ENCODE measurements at regions not wholly inside any gene's neighbourhood (a gene's known extent, or its start where the extent isn't known, plus 50 kb on each side); places are given as distances from the start of the nearest gene placed in this dataset.

- WGBS, 2 donors: 68 to 69% methylated on average over 7 of the region's 7 CpGs
- Histone ChIP-seq H3K4me3 (no peak overlapping the region), H3K9ac (ENCODE audit: insufficient read depth in 1 of 2, low read length in 2 of 2) (no peak overlapping the region), H3K36me3 (ENCODE audit: control insufficient read depth in 4 of 4, insufficient read depth in 4 of 4, low read length in 4 of 4) (no peaks in the 10 kb centered on the region), H3K9me3 (ENCODE audit: control insufficient read depth in 4 of 4, insufficient read depth in 3 of 4, low read length in 3 of 4) (peaks cover 0 to 19% (median 0%) of the 10 kb centered on the region in 4 donors), H3K27me3 (ENCODE audit: control insufficient read depth in 3 of 3, insufficient read depth in 3 of 3, low read length in 2 of 3) (peaks cover 0 to 28% (median 5%) of the 10 kb centered on the region in 3 donors), H3K27ac (ENCODE audit: low read depth in 1 of 2, low read length in 1 of 2) (no peak overlapping the region), H3K4me1 (ENCODE audit: control insufficient read depth in 5 of 5, insufficient read depth in 5 of 5, low read length in 5 of 5) (no peaks in the 10 kb centered on the region)
- DNase-seq (peak in 1 of 3 donors; percentile 6), ATAC-seq (ENCODE audit: insufficient read depth, low FRiP score) (no peak)
- TF ChIP-seq CTCF (IDR thresholded peaks at IDR 0.05; ENCODE audit: control extremely low read depth, extremely low read depth): no peak
Observed at GRCh38 chr6:169999367-169999766, 247.9 kb downstream of the ERMARD start.

GRCh38 chr6:169998457-169998856 lies 247.0 kb downstream of the ERMARD start:
- H3K36me3 ChIP-seq (ENCODE audit: control insufficient read depth in 4 of 4, insufficient read depth in 4 of 4, low read length in 4 of 4): no peaks in the 10 kb centered on the region
- no peak for TF ChIP-seq CTCF (IDR thresholded peaks at IDR 0.05; ENCODE audit: control extremely low read depth, extremely low read depth)
- no peak overlapping the region for H3K27ac ChIP-seq (ENCODE audit: low read depth in 1 of 2, low read length in 1 of 2)
- 78 to 87% methylated on average over 7 of the region's 7 CpGs for WGBS, 2 donors
- peaks cover 0 to 31% (median 5%) of the 10 kb centered on the region in 3 donors for H3K27me3 ChIP-seq (ENCODE audit: control insufficient read depth in 3 of 3, insufficient read depth in 3 of 3, low read length in 2 of 3)
- H3K4me3 ChIP-seq: no peak overlapping the region
- peaks cover 0 to 17% (median 0%) of the 10 kb centered on the region in 4 donors for H3K9me3 ChIP-seq (ENCODE audit: control insufficient read depth in 4 of 4, insufficient read depth in 3 of 4, low read length in 3 of 4)
- no peak overlapping the region for H3K9ac ChIP-seq (ENCODE audit: insufficient read depth in 1 of 2, low read length in 2 of 2)
- H3K4me1 ChIP-seq (ENCODE audit: control insufficient read depth in 5 of 5, insufficient read depth in 5 of 5, low read length in 5 of 5): no peaks in the 10 kb centered on the region
- DNase-seq (no peak), ATAC-seq (ENCODE audit: insufficient read depth, low FRiP score) (no peak)

GRCh38 chr6:169997930-169998218 lies 246.5 kb downstream of the ERMARD start:
- H3K4me3 ChIP-seq: no peak overlapping the region
- peaks cover 0 to 31% (median 5%) of the 10 kb centered on the region in 3 donors for H3K27me3 ChIP-seq (ENCODE audit: control insufficient read depth in 3 of 3, insufficient read depth in 3 of 3, low read length in 2 of 3)
- H3K9ac ChIP-seq (ENCODE audit: insufficient read depth in 1 of 2, low read length in 2 of 2): no peak overlapping the region
- H3K9me3 ChIP-seq (ENCODE audit: control insufficient read depth in 4 of 4, insufficient read depth in 3 of 4, low read length in 3 of 4): peaks cover 0 to 11% (median 0%) of the 10 kb centered on the region in 4 donors
- no peak overlapping the region for H3K27ac ChIP-seq (ENCODE audit: low read depth in 1 of 2, low read length in 1 of 2)
- no peaks in the 10 kb centered on the region for H3K36me3 ChIP-seq (ENCODE audit: control insufficient read depth in 4 of 4, insufficient read depth in 4 of 4, low read length in 4 of 4)
- ATAC-seq (ENCODE audit: insufficient read depth, low FRiP score) (no peak), DNase-seq (no peak)
- TF ChIP-seq CTCF (IDR thresholded peaks at IDR 0.05; ENCODE audit: control extremely low read depth, extremely low read depth): no peak
- 43 to 68% methylated on average over 7 of the region's 7 CpGs for WGBS, 2 donors
- H3K4me1 ChIP-seq (ENCODE audit: control insufficient read depth in 5 of 5, insufficient read depth in 5 of 5, low read length in 5 of 5): peaks cover 0 to under 1% (median 0%) of the 10 kb centered on the region in 5 donors

Measured in lung (tissue), 11 donors.